Thoracic aorta (tissue), 2 donors: ENCODE measurements at regions not wholly inside any gene's neighbourhood (a gene's known extent, or its start where the extent isn't known, plus 50 kb on each side); places are given as distances from the start of the nearest gene placed in this dataset.
"Not testable (repeated sequence)": the region's sequence is repeated elsewhere in the genome, so short reads cannot be mapped to it uniquely, and the experiment has no call there.

Source experiments
- ATAC-seq: fragments of 150-250 bp; one replicate; pipeline ENCODE4 v1.8.0; 2017; ENCODE audit warnings: low read depth; ENCODE audit not compliant: insufficient number of reproducible peaks, low FRiP score
- DNase-seq: peaks from one replicate; pipeline ENCODE4 v3.0.0-alpha.2; 2020; ENCODE audit warnings: low spot score
- H3K27ac ChIP-seq, 2 donors: fragments of 200-600 bp; sonication (generic); 1 replicate in 1 of 2; 2 replicates in 1 of 2; pipeline ENCODE4 v1.5.1; 2016; ENCODE audit warnings: mild to moderate bottlenecking in 2 of 2, moderate library complexity in 2 of 2
- H3K27me3 ChIP-seq: fragments of 200-600 bp; sonication (generic); replicated peaks from 2 replicates; pipeline ENCODE4 v1.6.0; 2016; ENCODE audit warnings: mild to moderate bottlenecking; ENCODE audit not compliant: insufficient read depth
- H3K36me3 ChIP-seq: fragments of 200-600 bp; sonication (generic); one replicate; pipeline ENCODE4 v1.5.1; 2016
- H3K4me1 ChIP-seq, 2 donors: fragments of 200-600 bp; sonication (generic); 1 replicate in 1 of 2; 2 replicates in 1 of 2; pipeline versions ENCODE4 v1.5.1 to v1.6.0; 2016; ENCODE audit warnings: low read depth in 2 of 2, mild to moderate bottlenecking in 1 of 2; ENCODE audit not compliant: control insufficient read depth in 1 of 2
- H3K4me3 ChIP-seq: fragments of 200-600 bp; sonication (generic); 2 replicates; pipeline ENCODE4 v1.5.1; 2016; ENCODE audit warnings: mild to moderate bottlenecking
- H3K9me3 ChIP-seq: fragments of 200-600 bp; sonication (generic); 2 replicates; pipeline ENCODE4 v1.5.1; 2016
- TF ChIP-seq, protein P1 (sequence below): fragments of 200-600 bp; sonication (generic); IDR thresholded peaks from one replicate; pipeline ENCODE4 v1.5.1; 2019; ENCODE audit warnings: antibody characterized with exemption

- DNase-seq (no peak), ATAC-seq (no peak)
- H3K27ac ChIP-seq = no peak overlapping the region
- H3K27me3 ChIP-seq = no peaks in the 10 kb centered on the region
- H3K4me3 ChIP-seq = no peak overlapping the region
- no peaks in the 10 kb centered on the region for H3K9me3 ChIP-seq
- TF ChIP-seq, protein P1, sequence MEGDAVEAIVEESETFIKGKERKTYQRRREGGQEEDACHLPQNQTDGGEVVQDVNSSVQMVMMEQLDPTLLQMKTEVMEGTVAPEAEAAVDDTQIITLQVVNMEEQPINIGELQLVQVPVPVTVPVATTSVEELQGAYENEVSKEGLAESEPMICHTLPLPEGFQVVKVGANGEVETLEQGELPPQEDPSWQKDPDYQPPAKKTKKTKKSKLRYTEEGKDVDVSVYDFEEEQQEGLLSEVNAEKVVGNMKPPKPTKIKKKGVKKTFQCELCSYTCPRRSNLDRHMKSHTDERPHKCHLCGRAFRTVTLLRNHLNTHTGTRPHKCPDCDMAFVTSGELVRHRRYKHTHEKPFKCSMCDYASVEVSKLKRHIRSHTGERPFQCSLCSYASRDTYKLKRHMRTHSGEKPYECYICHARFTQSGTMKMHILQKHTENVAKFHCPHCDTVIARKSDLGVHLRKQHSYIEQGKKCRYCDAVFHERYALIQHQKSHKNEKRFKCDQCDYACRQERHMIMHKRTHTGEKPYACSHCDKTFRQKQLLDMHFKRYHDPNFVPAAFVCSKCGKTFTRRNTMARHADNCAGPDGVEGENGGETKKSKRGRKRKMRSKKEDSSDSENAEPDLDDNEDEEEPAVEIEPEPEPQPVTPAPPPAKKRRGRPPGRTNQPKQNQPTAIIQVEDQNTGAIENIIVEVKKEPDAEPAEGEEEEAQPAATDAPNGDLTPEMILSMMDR = no peak
- no peaks in the 10 kb centered on the region for H3K36me3 ChIP-seq
- H3K4me1 ChIP-seq = peaks cover 16 to 28% of the 10 kb centered on the region in 2 donors
Measured at GRCh38 chr4:87912164-87913004, 63.1 kb upstream of the SPP1 start.

GRCh38 chr4:87913896-87914295, 61.6 kb upstream of the SPP1 start:
- Histone ChIP-seq H3K4me1 (peaks cover 16 to 28% of the 10 kb centered on the region in 2 donors), H3K27ac (no peak overlapping the region), H3K27me3 (no peaks in the 10 kb centered on the region), H3K4me3 (no peak overlapping the region), H3K36me3 (no peaks in the 10 kb centered on the region), H3K9me3 (no peaks in the 10 kb centered on the region)
- DNase-seq = no peak
- TF ChIP-seq, protein P1 = no peak
- no peak for ATAC-seq

- no peak overlapping the region for H3K4me3 ChIP-seq
- TF ChIP-seq, protein P1 = no peak
- H3K27ac ChIP-seq = no peak overlapping the region
- H3K27me3 ChIP-seq = no peaks in the 10 kb centered on the region
- DNase-seq (no peak), ATAC-seq (no peak)
- no peaks in the 10 kb centered on the region for H3K9me3 ChIP-seq
- no peaks in the 10 kb centered on the region for H3K36me3 ChIP-seq
- peaks cover 16 to 23% of the 10 kb centered on the region in 2 donors for H3K4me1 ChIP-seq
Measured at GRCh38 chr4:87915621-87916020, 59.9 kb upstream of the SPP1 start.

DNA sequence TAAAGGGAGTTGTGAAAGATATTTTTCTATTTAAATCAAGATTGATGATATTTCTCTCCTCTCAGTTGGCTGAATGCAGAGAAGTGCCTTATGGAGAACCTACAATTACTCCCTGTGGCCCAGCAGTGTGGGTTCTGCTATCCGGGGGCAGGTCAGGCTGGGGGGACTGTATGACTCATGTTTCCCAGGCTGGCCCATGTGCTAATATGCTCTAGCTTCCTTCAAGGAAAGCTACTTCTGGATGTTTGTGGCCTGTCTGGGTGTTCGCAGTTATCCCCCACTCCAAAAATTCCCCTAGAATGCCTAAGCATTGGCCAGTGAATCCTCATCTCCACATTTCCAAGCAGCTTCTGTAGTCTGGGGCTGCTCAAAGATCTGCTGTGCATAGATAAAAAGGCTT, 58.9 kb upstream of the SPP1 start:
- H3K4me3 ChIP-seq = no peak overlapping the region
- H3K9me3 ChIP-seq = no peaks in the 10 kb centered on the region
- no peak overlapping the region for H3K27ac ChIP-seq
- H3K4me1 ChIP-seq = peaks cover 7 to 13% of the 10 kb centered on the region in 2 donors
- ATAC-seq = no peak
- H3K36me3 ChIP-seq = no peaks in the 10 kb centered on the region
- TF ChIP-seq, protein P1 = no peak
- no peak for DNase-seq
- H3K27me3 ChIP-seq = no peaks in the 10 kb centered on the region

- not testable (repeated sequence) for ATAC-seq, H3K27ac ChIP-seq, DNase-seq, H3K36me3 ChIP-seq, H3K4me3 ChIP-seq, H3K27me3 ChIP-seq, H3K9me3 ChIP-seq, H3K4me1 ChIP-seq
Measured at GRCh38 chr4:87917911-87918310, 57.6 kb upstream of the SPP1 start.
